ENCODE measurements at regions not wholly inside any gene's neighbourhood (a gene's known extent, or its start where the extent isn't known, plus 50 kb on each side); places are given as distances from the start of the nearest gene placed in this dataset.

- no peak for DNase-seq (ENCODE audit: low read depth in 2 of 2)
Measured at GRCh38 chr16:86294535-86295196, 215.7 kb upstream of the FOXF1 start.

GRCh38 chr16:86296256-86296655 lies 214.1 kb upstream of the FOXF1 start:
- DNase-seq (ENCODE audit: low read depth in 2 of 2), result no peak

GRCh38 chr16:86297391-86297790 lies 212.9 kb upstream of the FOXF1 start:
- no peak for DNase-seq (ENCODE audit: low read depth in 2 of 2)

- no peak for DNase-seq (ENCODE audit: low read depth in 2 of 2)
Measured at GRCh38 chr16:86297866-86298757, 212.2 kb upstream of the FOXF1 start.

- DNase-seq (ENCODE audit: low read depth in 2 of 2), result no peak
Measured at GRCh38 chr16:86298758-86299134, 211.6 kb upstream of the FOXF1 start.

- no peak for DNase-seq (ENCODE audit: low read depth in 2 of 2)
Measured at GRCh38 chr16:86299882-86300610, 210.3 kb upstream of the FOXF1 start.

GRCh38 chr16:86300746-86301481 lies 209.4 kb upstream of the FOXF1 start:
- DNase-seq (ENCODE audit: low read depth in 2 of 2), result no peak

- no peak for DNase-seq (ENCODE audit: low read depth in 2 of 2)
Measured at GRCh38 chr16:86302421-86303109, 207.8 kb upstream of the FOXF1 start.

GRCh38 chr16:86303787-86304678 lies 206.3 kb upstream of the FOXF1 start:
- DNase-seq (ENCODE audit: low read depth in 2 of 2), result no peak

- DNase-seq (ENCODE audit: low read depth in 2 of 2), result no peak
Measured at GRCh38 chr16:86304868-86305267, 205.5 kb upstream of the FOXF1 start.

- no peak for DNase-seq (ENCODE audit: low read depth in 2 of 2)
Measured at GRCh38 chr16:86305440-86305839, 204.9 kb upstream of the FOXF1 start.

- no peak for DNase-seq (ENCODE audit: low read depth in 2 of 2)
Measured at GRCh38 chr16:86306011-86306644, 204.2 kb upstream of the FOXF1 start.

- no peak for DNase-seq (ENCODE audit: low read depth in 2 of 2)
Measured at GRCh38 chr16:86306811-86307513, 203.4 kb upstream of the FOXF1 start.

- DNase-seq (ENCODE audit: low read depth in 2 of 2), result no peak
Measured at GRCh38 chr16:86307514-86307903, 202.8 kb upstream of the FOXF1 start.

GRCh38 chr16:86308514-86308913 lies 201.8 kb upstream of the FOXF1 start:
- DNase-seq (ENCODE audit: low read depth in 2 of 2), result no peak

GRCh38 chr16:86313631-86314030 lies 196.7 kb upstream of the FOXF1 start:
- no peak for DNase-seq (ENCODE audit: low read depth in 2 of 2)

- DNase-seq (ENCODE audit: low read depth in 2 of 2), result no peak
Measured at GRCh38 chr16:86314402-86315025, 195.8 kb upstream of the FOXF1 start.

GRCh38 chr16:86316967-86317812 lies 193.1 kb upstream of the FOXF1 start:
- DNase-seq (ENCODE audit: low read depth in 2 of 2), result no peak
